H9 (cell line): ENCODE measurements at regions not wholly inside any gene's neighbourhood (a gene's known extent, or its start where the extent isn't known, plus 50 kb on each side); places are given as distances from the start of the nearest gene placed in this dataset.

ENCODE experiments used
- DNase-seq: peaks from one replicate; pipeline ENCODE4 v3.0.0-alpha.2; 2017
- H2AFZ ChIP-seq: one replicate; pipeline ENCODE4 v1.6.1; 2013; ENCODE audit warnings: mild to moderate bottlenecking, low read length, control low read depth, moderate library complexity
- H2AK5ac ChIP-seq: 2 replicates; pipeline ENCODE4 v1.6.1; 2013; ENCODE audit warnings: low read length, control low read depth, mixed read lengths; ENCODE audit not compliant: insufficient read length
- H2BK120ac ChIP-seq: one replicate; pipeline ENCODE4 v1.6.1; 2013; ENCODE audit warnings: low read depth, mild to moderate bottlenecking, low read length, control low read depth, inconsistent platforms; ENCODE audit not compliant: poor library complexity, severe bottlenecking
- H2BK12ac ChIP-seq: 2 replicates; pipeline ENCODE4 v1.6.1; 2013; ENCODE audit warnings: low read length, control low read depth, mixed read lengths, low read depth; ENCODE audit not compliant: insufficient read length
- H2BK15ac ChIP-seq: 2 replicates; pipeline ENCODE4 v1.6.1; 2013; ENCODE audit warnings: low read depth, low read length, control low read depth
- H2BK20ac ChIP-seq: one replicate; pipeline ENCODE4 v1.6.1; 2013; ENCODE audit warnings: low read depth, mild to moderate bottlenecking, low read length, control low read depth, inconsistent platforms; ENCODE audit not compliant: poor library complexity, severe bottlenecking
- H2BK5ac ChIP-seq: 2 replicates; pipeline ENCODE4 v1.6.1; 2013; ENCODE audit warnings: low read length, control low read depth, mixed read lengths; ENCODE audit not compliant: insufficient read length
- H3K14ac ChIP-seq: 2 replicates; pipeline ENCODE4 v1.6.1; 2013; ENCODE audit warnings: low read length, control low read depth; ENCODE audit not compliant: insufficient read depth
- H3K18ac ChIP-seq: 2 replicates; pipeline ENCODE4 v1.6.1; 2013; ENCODE audit warnings: low read depth, mild to moderate bottlenecking, mixed read lengths, low read length, control low read depth; ENCODE audit not compliant: insufficient read length
- H3K23ac ChIP-seq: 2 replicates; pipeline ENCODE4 v1.6.1; 2013; ENCODE audit warnings: low read length, control low read depth, mixed read lengths, low read depth; ENCODE audit not compliant: insufficient read length
- H3K23me2 ChIP-seq: 2 replicates; pipeline ENCODE4 v1.6.1; 2013; ENCODE audit warnings: low read depth, mild to moderate bottlenecking, mixed read lengths, low read length, control low read depth; ENCODE audit not compliant: insufficient read length, poor library complexity, severe bottlenecking
- H3K27ac ChIP-seq: 2 replicates; pipeline ENCODE4 v1.5.1; 2013; ENCODE audit warnings: low read length, control low read depth, mixed read lengths, low read depth; ENCODE audit not compliant: insufficient read length
- H3K27me3 ChIP-seq: 2 replicates; pipeline ENCODE4 v1.6.1; 2013; ENCODE audit warnings: low read length, control low read depth, inconsistent platforms; ENCODE audit not compliant: insufficient read depth
- H3K4ac ChIP-seq: 2 replicates; pipeline ENCODE4 v1.6.1; 2013; ENCODE audit warnings: low read depth, mild to moderate bottlenecking, control low read depth, inconsistent platforms, low read length, moderate library complexity
- H3K4me1 ChIP-seq: 2 replicates; pipeline ENCODE4 v1.6.1; 2013; ENCODE audit warnings: low read length, control low read depth, inconsistent platforms; ENCODE audit not compliant: insufficient read depth
- H3K4me2 ChIP-seq: 2 replicates; pipeline ENCODE4 v1.6.1; 2013; ENCODE audit warnings: low read length, control low read depth, mixed read lengths; ENCODE audit not compliant: insufficient read length, insufficient read depth
- H3K56ac ChIP-seq: 2 replicates; pipeline ENCODE4 v1.6.1; 2013; ENCODE audit warnings: low read depth, mild to moderate bottlenecking, mixed read lengths, low read length, control low read depth; ENCODE audit not compliant: insufficient read length
- H3K79me1 ChIP-seq: 2 replicates; pipeline ENCODE4 v1.6.1; 2013; ENCODE audit warnings: low read depth, mild to moderate bottlenecking, moderate library complexity, low read length, control low read depth, inconsistent platforms; ENCODE audit not compliant: insufficient read depth, poor library complexity, severe bottlenecking
- H3K79me2 ChIP-seq: 2 replicates; pipeline ENCODE4 v1.6.1; 2013; ENCODE audit warnings: low read length, control low read depth, inconsistent platforms; ENCODE audit not compliant: insufficient read depth
- H3K9ac ChIP-seq: 2 replicates; pipeline ENCODE4 v1.6.1; 2013; ENCODE audit warnings: low read length, control low read depth, mixed read lengths; ENCODE audit not compliant: insufficient read length; ENCODE audit errors: extremely low read depth
- H3K9me3 ChIP-seq: one replicate; pipeline ENCODE4 v1.6.1; 2013; ENCODE audit warnings: low read depth, low read length, inconsistent platforms; ENCODE audit not compliant: control insufficient read depth
- H3T11ph ChIP-seq: one replicate; pipeline ENCODE4 v1.6.1; 2013; ENCODE audit warnings: mild to moderate bottlenecking, low read length, control low read depth, inconsistent platforms
- H4K20me1 ChIP-seq: one replicate; pipeline ENCODE4 v1.6.1; 2013; ENCODE audit not compliant: control insufficient read depth, insufficient read length, insufficient read depth
- H4K5ac ChIP-seq: 2 replicates; pipeline ENCODE4 v1.6.1; 2013; ENCODE audit warnings: low read depth, mild to moderate bottlenecking, mixed read lengths, low read length, control low read depth; ENCODE audit not compliant: insufficient read length
- H4K8ac ChIP-seq: replicated peaks from 2 replicates; pipeline ENCODE4 v1.6.1; 2013; ENCODE audit warnings: low read length, control low read depth, mixed read lengths, low read depth; ENCODE audit not compliant: insufficient read length
- H4K91ac ChIP-seq: 2 replicates; pipeline ENCODE4 v1.6.1; 2013; ENCODE audit warnings: low read depth, mild to moderate bottlenecking, moderate library complexity, mixed read lengths, low read length, control low read depth; ENCODE audit not compliant: insufficient read length
- H3K27ac Mint-ChIP-seq, 3 experiments: 2 replicates in 2 of 3; 3 replicates in 1 of 3; pipeline ENCODE4 v1.8.0; 2020 to 2021; ENCODE audit warnings: mixed read lengths in 3 of 3, mild to moderate bottlenecking in 1 of 3, moderate library complexity in 1 of 3
- H3K27me3 Mint-ChIP-seq: 2 replicates; pipeline ENCODE4 v1.8.0; 2021; ENCODE audit warnings: low read depth, mild to moderate bottlenecking, moderate library complexity, mixed read lengths
- H3K36me3 Mint-ChIP-seq, 3 experiments: 2 replicates in 2 of 3; 3 replicates in 1 of 3; pipeline ENCODE4 v1.8.0; 2020 to 2021; ENCODE audit warnings: low read depth in 3 of 3, mixed read lengths in 3 of 3; ENCODE audit not compliant: insufficient read depth in 1 of 3
- H3K4me1 Mint-ChIP-seq, 2 experiments: 2 replicates each; pipeline ENCODE4 v1.8.0; 2020; ENCODE audit warnings: mixed read lengths in 2 of 2
- H3K4me3 Mint-ChIP-seq, 2 experiments: 2 replicates in 1 of 2; 3 replicates in 1 of 2; pipeline ENCODE4 v1.8.0; 2020 to 2021; ENCODE audit warnings: mild to moderate bottlenecking in 2 of 2, mixed read lengths in 2 of 2, moderate library complexity in 1 of 2
- H3K9me3 Mint-ChIP-seq, 2 experiments: 2 replicates in 1 of 2; 3 replicates in 1 of 2; pipeline ENCODE4 v1.8.0; 2020; ENCODE audit warnings: mild to moderate bottlenecking in 2 of 2, mixed read lengths in 2 of 2, moderate library complexity in 1 of 2
- WGBS: extraction: QIAGEN DNeasy Blood & Tissue Kit; methylation state at CpG from one replicate; pipeline ENCODE4 v1.1.7; 2013; ENCODE audit warnings: missing lambda C conversion rate, low lambda C conversion rate, mixed read lengths; ENCODE audit not compliant: insufficient read length; ENCODE audit errors: extremely low coverage; 5-methylcytosine and 5-hydroxymethylcytosine counted together
- TF ChIP-seq, protein P1 (sequence below): fragments of 200-600 bp; sonication (generic); conservative IDR thresholded peaks from 3 replicates; pipeline ENCODE4 v1.8.0; 2021; ENCODE audit warnings: antibody characterized with exemption, mild to moderate bottlenecking

DNA sequence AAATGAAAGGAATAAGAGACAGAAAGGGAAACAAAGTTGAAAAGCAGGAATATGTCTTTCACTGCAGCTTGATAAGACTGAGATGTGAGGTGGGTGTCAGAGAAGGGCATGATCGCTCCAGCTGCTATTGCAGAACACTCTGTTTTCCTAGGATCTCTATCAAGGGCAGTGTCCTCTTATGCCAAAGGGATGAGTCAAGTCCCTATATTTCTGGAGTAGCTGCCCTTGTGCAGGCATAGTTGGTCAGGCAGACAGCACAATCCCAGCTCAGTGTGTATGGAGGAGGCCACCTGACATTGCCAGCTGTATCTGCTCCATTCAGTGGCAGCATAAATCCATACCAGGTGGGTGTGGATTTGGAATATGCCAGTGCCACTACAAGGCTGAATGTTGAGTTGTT lies 101.6 kb downstream of the DAD1 start:
- Mint-ChIP-seq H3K4me3 (no peak overlapping the region), H3K27ac (no peak overlapping the region), H3K9me3 (no peaks in the 10 kb centered on the region), H3K4me1 (peaks cover 5 to 10% of the 10 kb centered on the region in 2 experiments), H3K36me3 (no peaks in the 10 kb centered on the region), H3K27me3 (peaks cover 4% of the 10 kb centered on the region; the same call in 1 of the 2 replicates)
- H2AFZ ChIP-seq: no peak overlapping the region
- H3K18ac ChIP-seq: no peak overlapping the region
- no peak overlapping the region for H3K27ac ChIP-seq
- TF ChIP-seq, protein P1, sequence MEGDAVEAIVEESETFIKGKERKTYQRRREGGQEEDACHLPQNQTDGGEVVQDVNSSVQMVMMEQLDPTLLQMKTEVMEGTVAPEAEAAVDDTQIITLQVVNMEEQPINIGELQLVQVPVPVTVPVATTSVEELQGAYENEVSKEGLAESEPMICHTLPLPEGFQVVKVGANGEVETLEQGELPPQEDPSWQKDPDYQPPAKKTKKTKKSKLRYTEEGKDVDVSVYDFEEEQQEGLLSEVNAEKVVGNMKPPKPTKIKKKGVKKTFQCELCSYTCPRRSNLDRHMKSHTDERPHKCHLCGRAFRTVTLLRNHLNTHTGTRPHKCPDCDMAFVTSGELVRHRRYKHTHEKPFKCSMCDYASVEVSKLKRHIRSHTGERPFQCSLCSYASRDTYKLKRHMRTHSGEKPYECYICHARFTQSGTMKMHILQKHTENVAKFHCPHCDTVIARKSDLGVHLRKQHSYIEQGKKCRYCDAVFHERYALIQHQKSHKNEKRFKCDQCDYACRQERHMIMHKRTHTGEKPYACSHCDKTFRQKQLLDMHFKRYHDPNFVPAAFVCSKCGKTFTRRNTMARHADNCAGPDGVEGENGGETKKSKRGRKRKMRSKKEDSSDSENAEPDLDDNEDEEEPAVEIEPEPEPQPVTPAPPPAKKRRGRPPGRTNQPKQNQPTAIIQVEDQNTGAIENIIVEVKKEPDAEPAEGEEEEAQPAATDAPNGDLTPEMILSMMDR: no peak
- no peaks in the 10 kb centered on the region for H3K23me2 ChIP-seq
- no peak overlapping the region for H3T11ph ChIP-seq
- H2BK5ac ChIP-seq: no peak overlapping the region
- H3K9ac ChIP-seq: no peak overlapping the region
- H3K9me3 ChIP-seq: no peaks in the 10 kb centered on the region
- H4K91ac ChIP-seq: no peak overlapping the region
- H2BK12ac ChIP-seq: no peak overlapping the region
- H3K4ac ChIP-seq: no peak overlapping the region
- 0 out of 2 replicates have a peak, but pooled peaks cover 2% of the 10 kb centered on the region for H3K4me1 ChIP-seq
- no peak overlapping the region for H3K14ac ChIP-seq
- H2BK20ac ChIP-seq: no peak overlapping the region
- H3K79me1 ChIP-seq: no peaks in the 10 kb centered on the region
- DNase-seq: no peak
- H2BK120ac ChIP-seq: no peak overlapping the region
- H4K8ac ChIP-seq: no peak overlapping the region
- no peaks in the 10 kb centered on the region for H4K20me1 ChIP-seq
- no peaks in the 10 kb centered on the region for H3K27me3 ChIP-seq
- no peak overlapping the region for H3K23ac ChIP-seq
- no peak overlapping the region for H2BK15ac ChIP-seq
- H4K5ac ChIP-seq: no peak overlapping the region
- no peak overlapping the region for H2AK5ac ChIP-seq
- H3K79me2 ChIP-seq: no peaks in the 10 kb centered on the region
- H3K56ac ChIP-seq: no peak overlapping the region
- no CpG with 5 or more reads among the region's 1 CpG for WGBS
- H3K4me2 ChIP-seq: no peak overlapping the region
